Mucosa of descending colon (tissue), 3 donors: ENCODE measurements at regions not wholly inside any gene's neighbourhood (a gene's known extent, or its start where the extent isn't known, plus 50 kb on each side); places are given as distances from the start of the nearest gene placed in this dataset.

Experiments
- ATAC-seq: fragments of 200-7000 bp; cut with Tn5 transposase; one replicate; pipeline ENCODE4 v1.9.1; 2020; ENCODE audit warnings: mild to moderate bottlenecking, moderate library complexity
- DNase-seq, 3 donors: peaks; one replicate each; pipeline ENCODE4 v3.0.0-alpha.2; 2020
- H3K36me3 ChIP-seq: fragments of 200-600 bp; one replicate; pipeline ENCODE4 v1.8.0; 2021; ENCODE audit warnings: low read depth, mild to moderate bottlenecking
- H3K4me1 ChIP-seq: fragments of 200-600 bp; one replicate; pipeline ENCODE4 v1.8.0; 2021; ENCODE audit warnings: low read depth, mild to moderate bottlenecking
- H3K4me3 ChIP-seq: fragments of 200-600 bp; one replicate; pipeline ENCODE4 v1.8.0; 2021; ENCODE audit warnings: mild to moderate bottlenecking
- H3K9me3 ChIP-seq: fragments of 200-600 bp; one replicate; pipeline ENCODE4 v1.8.0; 2021; ENCODE audit warnings: mild to moderate bottlenecking
- CTCF ChIP-seq: fragments of 200-600 bp; IDR thresholded peaks from one replicate; pipeline ENCODE4 v1.8.0; 2022; ENCODE audit warnings: antibody characterized with exemption, mild to moderate bottlenecking
- intact Hi-C, 2 donors: fragments of 100-400 bp; cut with DNase I in 1 of 2; cut with micrococcal nuclease in 1 of 2; formaldehyde crosslinking; loops; one replicate each; pipeline versions ENCODE4 v1.11.0 to v1.11.1; 2022; cut with DNase I, micrococcal nuclease
- donor health status: DM: no; HTN: no; CAD: no; lungs with moderate emphysema.
- donor health status: DM: no; HTN: no; CAD: no.
- donor health status: DM: no; HTN: yes; CAD: no.

GRCh38 chr14:36059531-36059930 lies 117.0 kb downstream of the PTCSC3 start:
- H3K4me3 ChIP-seq, result no peak overlapping the region
- ATAC-seq, result no peak
- no peaks in the 10 kb centered on the region for H3K4me1 ChIP-seq
- intact Hi-C loops, result no loop called here
- TF ChIP-seq CTCF, result no peak
- no peak for DNase-seq
- no peaks in the 10 kb centered on the region for H3K36me3 ChIP-seq
- H3K9me3 ChIP-seq, result no peaks in the 10 kb centered on the region

- ATAC-seq, result no peak
Observed at GRCh38 chr14:36057452-36058116, 118.9 kb downstream of the PTCSC3 start.

GRCh38 chr14:36056845-36057244 lies 119.7 kb downstream of the PTCSC3 start:
- no peaks in the 10 kb centered on the region for H3K4me1 ChIP-seq
- H3K4me3 ChIP-seq, result no peak overlapping the region
- intact Hi-C loops, result no loop called here
- no peaks in the 10 kb centered on the region for H3K36me3 ChIP-seq
- DNase-seq (no peak), ATAC-seq (no peak)
- H3K9me3 ChIP-seq, result no peaks in the 10 kb centered on the region
- TF ChIP-seq CTCF, result no peak

More at GRCh38 chr14:36057452-36058116, 118.9 kb downstream of the PTCSC3 start:
- no peak for TF ChIP-seq CTCF
- no peak for DNase-seq
- no peaks in the 10 kb centered on the region for H3K9me3 ChIP-seq
- H3K36me3 ChIP-seq, result no peaks in the 10 kb centered on the region
- no peak overlapping the region for H3K4me3 ChIP-seq
- intact Hi-C loops, result no loop called here
- H3K4me1 ChIP-seq, result no peaks in the 10 kb centered on the region

- H3K4me1 ChIP-seq, result no peaks in the 10 kb centered on the region
- no peaks in the 10 kb centered on the region for H3K36me3 ChIP-seq
- H3K9me3 ChIP-seq, result no peaks in the 10 kb centered on the region
- TF ChIP-seq CTCF, result no peak
- ATAC-seq (no peak), DNase-seq (no peak)
- no peak overlapping the region for H3K4me3 ChIP-seq
- intact Hi-C loops, result no loop called here
Observed at GRCh38 chr14:36055681-36056225, 120.8 kb downstream of the PTCSC3 start.

- ATAC-seq (no peak), DNase-seq (no peak)
- intact Hi-C loops, result no loop called here
Observed at GRCh38 chr14:36055052-36055378, 121.5 kb downstream of the PTCSC3 start.

More at GRCh38 chr14:36055052-36055378, 121.5 kb downstream of the PTCSC3 start:
- Histone ChIP-seq H3K9me3 (no peaks in the 10 kb centered on the region), H3K4me3 (no peak overlapping the region), H3K4me1 (no peaks in the 10 kb centered on the region), H3K36me3 (no peaks in the 10 kb centered on the region)
- no peak for TF ChIP-seq CTCF
